AML-193 (cell line): ENCODE measurements at regions not wholly inside any gene's neighbourhood (a gene's known extent, or its start where the extent isn't known, plus 50 kb on each side); places are given as distances from the start of the nearest gene placed in this dataset.
A peak's percentile ranks its signal among the peaks of the same experiment; 100 is the strongest.
"Not testable (repeated sequence)": the region's sequence is repeated elsewhere in the genome, so short reads cannot be mapped to it uniquely, and the experiment has no call there.

ENCODE experiments used
- DNase-seq, 2 experiments: peaks; one replicate each; lab custom pipeline; 2025; lab: John Stamatoyannopoulos, UW

DNA sequence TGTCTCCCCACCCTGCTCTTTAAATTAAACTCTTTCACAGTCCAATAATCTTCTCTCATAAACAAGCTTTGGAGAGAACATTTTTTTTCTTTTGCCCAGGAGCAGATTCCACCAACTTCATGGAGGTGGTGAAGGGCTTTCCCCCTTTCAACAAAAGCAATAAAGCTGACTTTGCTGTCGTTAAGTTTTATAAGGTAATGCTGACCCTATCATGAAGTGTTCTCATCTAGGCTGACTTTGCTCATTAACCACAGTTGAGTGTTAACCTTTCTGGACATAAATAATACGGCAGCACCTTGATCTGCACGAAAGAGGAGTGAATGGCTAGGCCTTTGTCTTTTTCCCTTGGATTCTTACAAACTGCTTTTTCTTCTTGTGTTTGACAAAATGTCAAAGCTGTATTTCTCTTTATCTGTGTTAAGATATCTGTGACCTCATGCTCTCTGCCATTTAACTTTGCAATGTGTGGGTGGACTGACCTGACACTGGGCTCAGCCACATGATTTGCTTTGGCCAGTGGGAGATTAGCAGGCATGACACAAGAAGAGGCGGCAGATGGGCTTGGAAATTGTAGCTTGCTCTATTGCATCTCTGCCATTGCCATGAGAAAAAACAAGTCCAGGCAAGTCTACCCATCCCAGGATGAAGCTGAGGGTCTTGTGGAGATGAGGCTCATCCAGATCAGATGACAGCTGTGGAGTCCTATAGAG, 470.9 kb upstream of the CCDC196 start:
- no peak for DNase-seq

DNA sequence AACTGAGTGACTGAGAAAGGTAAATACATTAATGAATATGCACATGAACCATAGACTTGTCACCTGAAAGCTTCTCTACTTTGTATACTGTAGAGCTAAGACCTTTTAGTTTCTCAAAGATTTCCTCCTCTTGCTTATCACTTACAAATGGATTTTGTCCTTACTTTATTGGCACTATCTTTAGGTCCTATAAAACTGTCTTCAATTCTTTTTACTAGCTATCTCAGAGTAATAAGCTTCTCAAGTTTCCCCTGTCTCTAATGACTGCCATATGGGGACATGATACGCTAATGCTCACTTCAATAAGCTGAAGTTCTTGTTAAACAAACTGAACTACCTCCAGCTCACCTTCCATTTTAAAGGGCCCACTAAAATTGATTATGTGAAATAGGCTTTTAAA, 468.2 kb upstream of the CCDC196 start:
- DNase-seq = no peak

DNA sequence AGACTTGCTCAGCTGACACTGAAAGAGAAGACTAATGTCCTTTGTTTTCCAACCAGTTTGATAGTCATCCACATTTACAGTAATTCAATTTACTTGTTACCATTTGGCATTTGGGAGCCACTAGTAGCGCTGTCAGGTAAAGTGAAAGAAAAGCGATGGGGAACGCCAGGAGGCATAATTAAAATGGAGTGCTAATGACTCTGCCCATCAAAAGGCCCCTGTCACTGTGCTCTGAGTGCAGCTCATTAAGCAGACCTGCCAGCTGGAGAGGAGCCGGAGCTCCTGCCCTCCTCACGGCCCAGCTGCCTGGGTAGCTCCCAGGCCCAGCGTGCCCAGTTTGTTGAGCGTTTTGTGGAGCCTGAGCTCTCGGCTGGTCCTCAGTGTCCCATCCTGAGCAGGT, 463.6 kb upstream of the CCDC196 start:
- no peak for DNase-seq

DNA sequence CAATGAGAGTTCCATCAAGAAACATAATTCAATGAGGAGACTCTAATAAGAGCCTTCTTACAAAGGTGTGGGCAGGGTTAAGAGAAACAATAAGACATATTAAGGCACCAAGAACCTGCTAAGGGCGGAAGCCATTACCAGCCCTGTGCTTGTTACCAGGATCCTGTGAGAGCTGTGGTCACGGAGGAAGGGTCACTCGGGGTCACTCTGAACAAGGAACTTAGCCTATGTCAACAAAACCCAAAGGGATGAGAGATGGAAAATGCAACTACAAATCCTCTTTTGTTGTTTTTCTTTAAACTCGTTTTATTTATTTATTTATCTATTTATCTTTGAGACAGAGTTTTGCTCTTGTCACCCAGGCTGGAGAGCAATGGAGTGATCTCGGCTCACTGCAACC, 460.4 kb upstream of the CCDC196 start:
- DNase-seq = no peak

DNA sequence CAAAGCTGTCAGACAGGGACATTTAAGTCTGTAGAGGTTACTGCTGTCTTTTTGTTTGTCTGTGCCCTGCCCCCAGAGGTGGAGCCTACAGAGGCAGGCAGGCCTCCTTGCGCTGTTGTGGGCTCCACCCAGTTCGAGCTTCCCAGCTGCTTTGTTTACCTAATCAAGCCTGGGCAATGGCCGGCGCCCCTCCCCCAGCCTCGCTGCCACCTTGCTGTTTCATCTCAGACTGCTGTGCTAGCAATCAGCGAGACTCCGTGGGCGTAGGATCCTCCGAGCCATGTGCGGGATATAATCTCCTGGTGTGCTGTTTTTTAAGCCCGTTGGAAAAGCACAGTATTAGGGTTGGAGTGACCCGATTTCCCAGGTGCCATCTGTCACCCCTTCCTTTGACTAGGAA, 454.2 kb upstream of the CCDC196 start:
- not testable (repeated sequence) for DNase-seq

DNA sequence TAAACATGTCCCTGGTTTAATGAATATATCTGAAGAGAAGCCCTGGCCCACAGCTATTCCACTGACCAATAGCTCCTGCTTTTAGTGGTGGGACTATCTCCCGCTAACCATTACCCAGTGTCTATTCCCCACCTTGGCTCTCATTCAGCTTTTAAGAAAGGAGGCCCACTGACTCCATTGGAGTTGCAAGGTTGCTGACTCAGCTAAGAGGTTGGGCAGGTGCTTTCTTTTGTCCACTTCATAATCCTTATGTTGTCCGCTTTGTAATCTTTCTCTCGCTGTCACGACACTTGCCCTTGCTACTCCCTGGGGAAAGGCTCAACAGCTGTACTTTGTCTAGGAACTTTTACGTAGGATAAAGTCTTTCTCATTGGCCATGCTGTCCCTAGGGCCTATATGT, 453.4 kb upstream of the CCDC196 start:
- DNase-seq = no peak

DNA sequence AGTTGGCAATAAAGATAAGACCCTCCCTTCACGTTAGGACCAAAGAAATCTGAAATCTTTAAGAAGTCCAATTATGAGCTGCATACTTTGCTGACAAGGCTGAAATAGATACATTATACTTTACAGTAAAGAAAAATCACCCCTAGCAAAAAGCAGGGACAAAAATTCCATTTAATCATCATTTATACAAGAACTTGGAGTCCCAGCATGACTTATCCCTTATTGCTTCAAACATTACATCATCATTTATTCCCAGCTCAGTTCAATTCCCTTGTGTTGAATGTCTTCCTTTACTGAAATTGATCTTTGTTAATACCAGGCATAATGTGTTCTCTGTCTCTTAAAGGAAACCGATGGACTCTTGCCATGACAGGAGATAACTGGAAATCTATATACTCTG, 449.6 kb upstream of the CCDC196 start:
- DNase-seq = no peak

DNA sequence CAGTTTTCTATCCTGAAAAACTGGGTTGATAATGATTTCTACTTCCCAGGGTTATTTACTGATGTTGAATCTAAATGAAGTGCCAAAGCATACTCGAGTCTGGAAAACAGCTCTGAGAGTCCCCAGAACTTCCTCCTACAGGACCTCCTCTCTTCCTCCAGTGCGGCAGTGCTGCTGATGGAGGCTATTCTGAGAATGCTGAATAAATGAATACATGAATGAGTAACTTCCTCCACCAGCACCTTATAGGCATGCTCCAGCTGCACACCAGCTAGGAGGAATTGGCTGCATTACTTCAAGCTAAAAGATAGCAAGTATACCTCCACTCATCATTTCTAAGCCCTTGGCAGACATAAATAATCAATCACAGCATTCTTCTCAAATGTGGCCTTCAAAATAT, 448.8 kb upstream of the CCDC196 start:
- DNase-seq = no peak

DNA sequence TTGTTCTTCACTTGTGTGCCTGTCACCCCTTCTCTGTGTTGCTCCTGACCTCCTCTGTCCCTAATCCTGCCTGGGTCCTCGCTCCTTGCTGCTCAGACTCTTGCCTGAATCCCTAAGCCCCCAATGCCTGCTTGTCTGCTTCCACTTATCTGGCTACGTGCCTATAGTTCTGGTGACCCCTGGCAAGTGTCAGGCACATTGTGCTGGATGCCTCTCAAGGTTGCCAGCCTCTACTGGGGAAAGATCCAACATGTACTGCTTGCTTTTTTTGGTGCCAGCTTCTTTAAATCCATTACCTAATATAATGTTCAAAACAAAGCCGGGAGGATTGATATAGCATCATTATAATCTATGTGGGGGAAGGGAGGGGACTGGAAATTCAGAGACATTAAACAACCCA, 448.0 kb upstream of the CCDC196 start:
- DNase-seq = no peak

DNA sequence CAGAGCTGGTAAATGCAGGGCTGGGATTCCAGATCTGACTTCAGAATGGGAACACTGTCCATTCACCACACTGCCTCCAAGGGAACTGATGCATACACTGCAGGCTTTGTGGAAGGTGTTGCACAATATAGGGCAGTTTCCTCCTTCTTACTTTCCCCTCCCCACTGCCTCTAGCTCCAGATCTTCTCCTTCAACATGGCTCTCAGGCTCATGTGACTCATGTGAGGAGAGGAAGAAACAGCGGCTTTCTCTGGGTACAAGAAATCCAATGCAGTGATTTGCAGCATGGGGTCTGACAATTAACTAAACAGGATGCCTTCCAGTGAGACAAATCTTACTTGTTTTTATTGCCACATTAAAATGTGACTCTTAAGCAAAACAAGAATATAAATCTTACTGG, 447.6 kb upstream of the CCDC196 start:
- DNase-seq = peak; percentile 18 to 27

DNA sequence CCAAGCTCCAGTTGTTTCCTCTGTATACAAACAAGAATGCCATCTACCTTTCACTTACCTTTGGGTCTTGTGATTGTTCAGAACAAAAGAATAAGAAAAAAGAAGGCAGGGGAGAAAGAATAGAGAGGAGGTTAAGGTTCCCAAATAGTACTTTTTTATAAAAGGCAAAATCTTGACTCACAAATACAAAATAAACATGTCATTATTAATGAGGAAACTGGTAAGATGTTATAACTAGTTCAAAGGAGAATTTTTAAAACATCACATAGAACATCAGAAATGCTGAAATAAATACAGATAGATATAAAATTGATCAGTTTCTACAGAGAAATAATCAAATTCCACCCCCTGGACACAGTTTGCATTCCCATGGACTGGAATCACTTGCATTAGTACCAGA, 446.7 kb upstream of the CCDC196 start:
- no peak for DNase-seq

DNA sequence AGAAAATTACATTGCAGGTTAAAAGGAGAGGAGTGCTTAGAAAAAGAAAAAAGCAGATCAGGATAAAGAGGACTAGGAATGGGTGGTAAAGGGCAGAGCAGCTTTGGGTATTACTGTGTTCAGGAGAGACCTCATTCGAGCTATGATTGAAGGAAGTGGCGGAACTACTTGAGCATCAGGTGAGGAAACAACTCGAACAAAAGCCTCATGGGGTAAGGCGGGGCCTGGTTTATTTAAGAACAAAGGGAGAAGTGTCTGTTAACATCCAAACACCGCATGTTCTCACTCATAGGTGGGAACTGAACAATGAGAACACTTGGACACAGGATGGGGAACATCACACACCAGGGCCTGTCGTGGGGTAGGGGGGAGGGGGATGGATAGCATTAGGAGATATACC, 444.6 kb upstream of the CCDC196 start:
- DNase-seq = no peak

DNA sequence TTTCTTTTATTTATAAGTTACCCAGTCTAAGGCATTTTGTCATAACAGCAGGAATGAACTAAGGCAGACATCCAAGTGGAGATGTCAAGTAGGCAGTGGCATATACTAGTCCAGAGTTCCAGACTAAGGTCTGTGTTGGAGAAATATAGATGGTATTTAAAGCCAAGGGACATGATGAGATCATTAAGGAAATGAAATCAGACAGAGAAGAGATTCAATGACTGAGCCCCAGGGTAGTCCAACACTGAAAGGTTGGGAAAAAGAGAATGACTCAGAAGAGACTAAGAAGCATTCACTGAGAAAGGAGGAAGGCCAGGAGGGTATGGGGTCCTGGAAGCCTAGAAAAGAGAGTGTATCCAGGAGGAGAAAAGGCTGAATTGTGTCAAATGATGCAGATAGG, 442.2 kb upstream of the CCDC196 start:
- no peak for DNase-seq

DNA sequence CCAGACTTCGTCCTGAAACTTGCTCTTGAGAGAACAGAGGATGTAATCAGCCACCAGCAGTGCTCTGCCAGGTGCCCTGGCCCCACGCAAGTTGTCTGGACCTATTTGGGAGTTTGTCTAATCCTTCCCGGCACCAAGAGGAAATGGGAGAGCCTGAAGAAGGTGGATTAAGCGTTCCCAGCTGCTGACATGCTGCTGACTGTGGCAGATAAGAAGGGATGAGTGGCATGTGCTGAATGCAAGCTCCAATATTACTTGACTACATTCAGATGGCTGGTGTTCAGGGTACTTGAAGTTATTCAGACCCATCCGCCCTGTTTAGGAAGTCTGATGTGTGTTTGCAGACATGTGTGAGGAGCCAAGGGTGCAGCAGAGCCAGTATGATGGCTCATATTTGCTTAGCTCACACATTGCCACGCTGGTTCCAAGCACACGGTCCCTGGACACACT, 440.6 kb upstream of the CCDC196 start:
- no peak for DNase-seq

DNA sequence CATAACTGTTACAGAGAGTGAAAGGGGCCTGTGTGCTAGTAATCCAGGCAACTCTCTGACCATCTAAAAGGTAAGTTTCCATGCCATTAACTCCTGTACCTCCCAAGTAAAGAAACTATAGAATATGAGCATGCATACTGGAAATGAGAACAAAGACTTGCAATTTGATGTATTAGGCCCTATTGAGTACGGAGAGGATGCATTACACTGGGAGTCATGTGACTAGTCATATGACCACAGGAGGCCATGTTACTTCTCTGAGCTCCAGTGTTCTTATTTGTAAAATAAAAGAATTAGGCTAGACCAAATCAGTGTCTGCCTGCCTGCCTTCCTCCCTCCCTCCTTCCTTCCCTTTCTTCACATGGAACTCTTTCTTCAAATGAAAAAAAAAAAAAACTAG, 440.1 kb upstream of the CCDC196 start:
- no peak for DNase-seq

DNA sequence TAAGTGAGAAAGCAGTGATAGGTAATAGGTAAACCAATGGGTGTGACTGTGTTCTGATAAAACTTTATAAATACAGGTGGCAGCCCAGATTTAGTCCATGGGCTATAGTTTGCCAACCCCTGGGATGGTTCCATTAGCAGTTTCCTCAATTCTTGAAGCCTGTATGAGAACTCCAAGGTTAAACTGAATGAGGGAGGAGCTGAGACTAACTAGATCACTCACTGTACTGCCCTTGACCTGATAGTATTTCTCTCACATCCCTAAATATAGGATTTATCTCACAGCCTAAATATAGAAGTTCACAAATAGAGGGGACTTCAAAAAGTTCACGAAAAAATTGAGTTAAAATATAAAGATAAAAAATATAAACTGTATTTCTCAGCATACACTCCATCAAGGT, 439.6 kb upstream of the CCDC196 start:
- DNase-seq = no peak

DNA sequence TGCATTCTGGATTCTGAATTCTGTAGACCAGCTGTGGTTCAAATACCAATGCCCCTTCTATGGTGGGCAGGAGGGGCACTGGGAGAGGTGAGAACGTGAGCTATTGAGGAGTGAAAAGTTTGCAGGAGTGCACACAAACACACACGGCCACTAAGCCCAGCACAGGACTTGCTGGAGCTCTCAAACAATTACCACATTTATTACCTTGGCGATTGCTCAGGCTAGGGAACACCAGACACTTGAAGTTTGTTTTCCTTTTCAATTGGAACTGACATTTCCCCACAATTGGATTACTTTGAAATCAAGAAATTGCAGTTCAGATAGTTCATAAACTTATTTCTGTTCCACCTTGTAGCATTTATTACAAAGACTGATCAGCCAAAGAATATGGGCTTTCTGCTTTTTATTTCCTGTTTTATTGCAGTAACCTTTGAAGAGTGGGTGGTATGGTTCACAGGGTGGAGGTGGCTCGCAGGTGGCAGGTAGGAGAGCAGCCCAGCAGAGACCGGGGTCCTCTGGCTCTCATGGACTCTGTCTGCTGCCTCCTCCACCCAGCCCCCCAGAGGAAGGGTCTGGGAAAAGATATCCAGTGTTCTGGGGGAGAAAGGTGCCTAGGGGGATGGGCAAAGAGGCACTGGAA, 429.8 kb upstream of the CCDC196 start:
- DNase-seq = no peak

DNA sequence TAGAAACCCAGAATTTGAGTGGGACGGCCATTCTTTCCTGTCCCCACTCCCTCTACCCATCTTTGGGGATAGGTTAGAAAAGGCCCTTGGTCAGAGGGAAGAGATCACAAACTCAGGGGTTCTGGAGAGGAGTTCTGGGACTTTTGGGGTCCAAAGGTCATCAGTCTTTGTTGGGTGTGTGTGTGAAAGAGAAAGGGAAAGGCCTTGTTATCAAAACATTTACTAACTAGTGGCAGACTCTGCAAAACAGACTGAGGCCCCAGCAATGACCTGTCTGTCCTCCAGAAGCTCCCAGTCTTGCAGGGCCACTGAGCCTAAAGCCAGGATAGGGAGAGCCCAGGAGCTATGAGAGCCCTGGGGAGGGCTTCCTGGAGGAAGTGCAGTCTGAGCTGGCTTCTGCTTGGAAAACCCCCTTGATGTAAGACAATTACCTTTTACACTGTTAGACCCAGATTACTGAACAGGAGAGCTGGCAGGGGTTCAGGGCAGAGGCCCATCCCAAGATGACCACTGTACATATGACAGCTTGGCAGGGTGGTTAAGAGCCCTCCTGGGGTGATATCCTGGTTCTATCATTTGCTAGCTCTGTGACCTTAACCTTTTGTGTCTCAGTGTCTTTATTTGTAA, 429.1 kb upstream of the CCDC196 start:
- DNase-seq = no peak

DNA sequence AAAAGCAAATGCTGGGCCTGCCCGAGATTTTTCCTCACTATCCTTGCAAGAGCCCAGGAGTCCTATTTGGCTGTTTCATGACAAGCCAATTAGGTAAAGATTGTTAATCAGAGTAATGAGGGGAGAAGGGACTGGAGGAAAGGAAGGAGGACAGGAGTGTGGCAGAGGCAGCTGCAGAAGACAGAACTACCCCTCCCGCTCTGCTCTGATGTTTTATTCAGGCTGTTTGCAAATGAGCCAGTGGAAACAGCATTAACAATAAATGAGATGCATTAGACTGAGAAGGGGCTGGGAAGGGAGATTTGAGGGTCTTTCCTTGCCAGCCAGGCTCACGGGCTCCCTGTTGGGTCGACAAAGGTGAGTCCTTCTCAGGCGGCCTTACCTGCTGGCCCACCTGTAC, 421.0 kb upstream of the CCDC196 start:
- no peak for DNase-seq

DNA sequence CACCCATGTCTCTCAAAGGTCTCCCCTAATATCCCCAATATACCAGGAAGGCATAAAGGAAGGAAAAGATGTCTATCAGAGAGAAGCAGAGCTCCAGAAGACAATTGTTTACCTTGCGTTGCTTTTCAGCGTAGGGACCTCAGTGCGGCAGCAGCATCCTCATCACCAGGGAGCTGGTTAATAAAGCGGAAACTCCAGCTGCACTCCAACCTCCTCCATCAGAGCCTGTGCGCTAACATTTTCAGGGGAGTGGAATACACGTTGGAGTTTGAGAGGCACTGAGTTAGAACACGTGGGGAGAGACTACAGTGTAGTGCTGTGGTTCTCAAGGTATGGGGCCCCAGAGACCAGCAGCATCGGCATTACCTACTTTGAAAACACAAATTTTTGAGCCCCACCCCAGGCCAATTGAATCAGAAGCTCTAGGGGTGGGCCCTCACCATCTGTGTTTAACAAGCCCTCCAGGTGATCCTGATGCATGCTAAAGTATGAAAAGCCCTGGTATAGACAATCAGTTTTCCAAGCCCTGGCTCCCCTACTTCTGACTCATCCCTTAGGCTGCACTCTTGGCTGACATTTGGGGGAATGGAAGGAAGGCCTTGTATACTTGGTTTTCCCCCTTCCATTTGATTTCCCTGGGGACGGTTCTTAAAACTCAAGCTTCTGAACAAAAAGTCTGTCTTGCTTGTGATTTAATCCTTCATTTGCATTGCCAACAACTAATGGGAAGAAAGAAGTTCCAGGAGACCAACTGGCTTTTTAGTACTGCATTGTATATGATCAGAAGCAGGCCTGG, 419.0 kb upstream of the CCDC196 start:
- no peak for DNase-seq

DNA sequence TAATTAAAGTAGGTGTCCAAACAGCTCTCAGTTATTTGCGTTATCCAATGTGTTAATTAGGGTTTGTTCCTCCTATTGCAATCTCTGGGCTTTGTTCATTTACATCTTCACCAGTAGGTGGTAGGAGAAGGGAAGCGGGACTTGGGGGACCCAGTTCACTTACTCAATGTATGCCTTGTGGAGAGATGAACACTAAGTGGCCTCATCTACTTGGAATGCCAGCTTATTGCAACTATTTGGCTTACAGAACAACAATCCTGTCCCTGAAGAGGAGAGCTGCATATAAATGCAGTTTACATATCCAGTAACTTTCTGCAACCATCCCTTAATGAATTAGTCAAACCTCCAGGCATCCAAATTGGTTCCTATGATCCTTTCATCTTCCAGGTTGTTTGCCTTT, 417.1 kb upstream of the CCDC196 start:
- DNase-seq = no peak

DNA sequence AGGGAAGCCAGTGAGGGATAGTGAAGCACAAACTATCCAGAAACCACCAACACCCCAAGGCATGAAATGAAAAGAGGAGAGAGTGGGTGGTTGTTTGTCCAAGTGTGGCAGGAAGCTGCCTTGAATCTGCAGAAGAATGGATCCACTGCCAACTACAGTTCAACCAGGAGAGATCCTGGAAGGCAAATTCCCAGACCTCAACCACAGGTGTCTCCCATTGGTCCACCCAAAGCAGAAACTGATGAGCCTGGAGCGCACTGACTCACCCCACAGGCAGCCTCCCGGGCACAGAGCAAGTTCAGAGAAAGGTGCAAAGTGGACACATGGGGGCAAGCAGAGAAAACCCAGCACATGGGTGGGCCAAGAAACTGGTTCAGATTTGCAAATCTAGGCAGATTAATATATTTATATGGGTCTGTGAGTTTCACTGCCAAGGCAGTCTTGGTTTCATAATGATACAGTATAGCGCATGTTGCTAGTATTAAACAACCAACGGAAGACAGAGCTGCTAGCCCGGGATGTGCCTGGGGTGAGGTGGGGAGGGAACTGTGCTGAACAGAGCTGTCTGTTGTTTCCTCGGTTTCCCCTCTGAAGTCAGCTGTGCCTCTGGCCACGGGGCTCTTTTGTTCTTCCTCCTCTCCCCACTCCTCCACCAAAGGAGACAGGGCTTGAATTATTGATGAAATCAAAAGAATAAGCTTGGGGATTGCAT, 416.2 kb upstream of the CCDC196 start:
- DNase-seq = no peak
